ENCODE measurements at regions not wholly inside any gene's neighbourhood (a gene's known extent, or its start where the extent isn't known, plus 50 kb on each side); places are given as distances from the start of the nearest gene placed in this dataset.
"Not testable (repeated sequence)": the region's sequence is repeated elsewhere in the genome, so short reads cannot be mapped to it uniquely, and the experiment has no call there.

- DNase-seq (ENCODE audit: extremely low read depth, low read depth), result no peak
These were observed 254.7 kb upstream of the SGCG start for GRCh38 chr13:22925881-22926747.

GRCh38 chr13:22926748-22927400, 253.9 kb upstream of the SGCG start:
- TF ChIP-seq CTCF (IDR thresholded peaks at IDR 0.05; ENCODE audit: low read depth, low read length, missing control alignments), result no peak
- no peak for DNase-seq (ENCODE audit: extremely low read depth, low read depth)
- no peak overlapping the region for H3K4me3 ChIP-seq (replicated peaks; ENCODE audit: low read depth, low read length)

More at GRCh38 chr13:22925881-22926747, 254.7 kb upstream of the SGCG start:
- no peak overlapping the region for H3K4me3 ChIP-seq (replicated peaks; ENCODE audit: low read depth, low read length)
- no peak for TF ChIP-seq CTCF (IDR thresholded peaks at IDR 0.05; ENCODE audit: low read depth, low read length, missing control alignments)

- DNase-seq (ENCODE audit: extremely low read depth, low read depth), result not testable (repeated sequence)
These were observed 252.9 kb upstream of the SGCG start for GRCh38 chr13:22927845-22928244.

GRCh38 chr13:22929381-22930126, 251.2 kb upstream of the SGCG start:
- TF ChIP-seq CTCF (IDR thresholded peaks at IDR 0.05; ENCODE audit: low read depth, low read length, missing control alignments), result no peak
- no peak for DNase-seq (ENCODE audit: extremely low read depth, low read depth)

More at GRCh38 chr13:22927845-22928244, 252.9 kb upstream of the SGCG start:
- not testable (repeated sequence) for H3K4me3 ChIP-seq (replicated peaks; ENCODE audit: low read depth, low read length)

GRCh38 chr13:22931576-22931975, 249.2 kb upstream of the SGCG start:
- DNase-seq (ENCODE audit: extremely low read depth, low read depth), result no peak
- H3K4me3 ChIP-seq (replicated peaks; ENCODE audit: low read depth, low read length), result no peak overlapping the region
- no peak for TF ChIP-seq CTCF (IDR thresholded peaks at IDR 0.05; ENCODE audit: low read depth, low read length, missing control alignments)

More at GRCh38 chr13:22929381-22930126, 251.2 kb upstream of the SGCG start:
- H3K4me3 ChIP-seq (replicated peaks; ENCODE audit: low read depth, low read length), result no peak overlapping the region

- DNase-seq (ENCODE audit: extremely low read depth, low read depth); H3K4me3 ChIP-seq (replicated peaks; ENCODE audit: low read depth, low read length): not testable (repeated sequence)
These were observed 248.0 kb upstream of the SGCG start for GRCh38 chr13:22932632-22933412.

GRCh38 chr13:22933571-22934181, 247.1 kb upstream of the SGCG start:
- H3K4me3 ChIP-seq (replicated peaks; ENCODE audit: low read depth, low read length), result no peak overlapping the region
- no peak for TF ChIP-seq CTCF (IDR thresholded peaks at IDR 0.05; ENCODE audit: low read depth, low read length, missing control alignments)
- DNase-seq (ENCODE audit: extremely low read depth, low read depth), result no peak
